ENCODE measurements at regions not wholly inside any gene's neighbourhood (a gene's known extent, or its start where the extent isn't known, plus 50 kb on each side); places are given as distances from the start of the nearest gene placed in this dataset.
A peak's percentile ranks its signal among the peaks of the same experiment; 100 is the strongest.

DNA sequence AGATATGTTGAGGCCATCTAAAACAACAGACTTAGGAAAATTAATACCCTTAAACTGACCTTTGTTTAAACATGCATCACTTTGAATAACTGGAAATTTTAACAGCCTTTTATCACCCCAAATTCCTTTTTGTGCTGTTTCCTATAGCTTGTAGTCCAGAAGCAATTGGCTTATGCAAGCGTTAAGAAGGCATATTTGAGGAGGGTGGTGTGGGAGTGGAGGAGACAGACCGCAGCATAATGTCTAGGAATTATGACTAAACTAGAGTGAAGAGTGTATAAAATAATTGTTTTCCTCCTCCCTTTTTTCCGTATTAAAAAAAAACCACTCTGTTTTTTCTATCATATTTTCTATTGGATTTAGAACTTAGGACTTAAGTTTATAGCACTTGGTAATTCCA is 51.8 kb upstream of the MPDZ start:
- TF ChIP-seq POLR2AphosphoS5 (IDR thresholded peaks at IDR 0.05) (no peak), POLR2A (IDR thresholded peaks at IDR 0.05) (no peak), EP300 (IDR thresholded peaks at IDR 0.05) (no peak), CTCF (IDR thresholded peaks at IDR 0.05) (no peak)
- WGBS, 2 donors: 87 to 93% methylated on average over 3 of the region's 3 CpGs
- no peaks in the 10 kb centered on the region for H3K9me3 ChIP-seq
- H3K36me3 ChIP-seq: no peaks in the 10 kb centered on the region
- ATAC-seq (ENCODE audit: low FRiP score in 2 of 2) (no peak), DNase-seq (no peak)
- no peak overlapping the region for H3K27ac ChIP-seq
- no peaks in the 10 kb centered on the region for H3K4me1 ChIP-seq
- no peaks in the 10 kb centered on the region for H3K27me3 ChIP-seq
- H3K4me3 ChIP-seq: no peak overlapping the region

GRCh38 chr9:13330396-13331004 is 51.0 kb upstream of the MPDZ start:
- Histone ChIP-seq H3K9me3 (no peaks in the 10 kb centered on the region), H3K27ac (no peak overlapping the region), H3K4me3 (no peak overlapping the region), H3K4me1 (no peaks in the 10 kb centered on the region), H3K27me3 (no peaks in the 10 kb centered on the region), H3K36me3 (no peaks in the 10 kb centered on the region)
- TF ChIP-seq CTCF (IDR thresholded peaks at IDR 0.05): no peak
- peak in 1 of 2 donors; percentile 22 for TF ChIP-seq POLR2AphosphoS5 (IDR thresholded peaks at IDR 0.05)
- 14 to 50% methylated on average over 1 of the region's 1 CpG for WGBS, 2 donors
- DNase-seq (no peak), ATAC-seq (ENCODE audit: low FRiP score in 2 of 2) (no peak)
